ENCODE measurements at regions not wholly inside any gene's neighbourhood (a gene's known extent, or its start where the extent isn't known, plus 50 kb on each side); places are given as distances from the start of the nearest gene placed in this dataset.

GRCh38 chr4:102141842-102142241, 203.4 kb downstream of the SLC39A8 start:
- no peak overlapping the region for H3K27ac ChIP-seq
- no peaks in the 10 kb centered on the region for H3K27me3 ChIP-seq
- H3K4me1 ChIP-seq = no peaks in the 10 kb centered on the region
- no peak for DNase-seq
- in situ Hi-C loops (cut with MboI; ENCODE audit: low sequenced_read_pairs in 4 of 4) (no loop called here), intact Hi-C loops (cut with DNase I; ENCODE audit: low total_unique reads) (no loop called here)
- ATAC-seq = no peak
- H3K36me3 ChIP-seq = no peaks in the 10 kb centered on the region
- no peaks in the 10 kb centered on the region for H3K9me3 ChIP-seq
- no peak overlapping the region for H3K4me3 ChIP-seq
- TF ChIP-seq POLR2A (IDR thresholded peaks at IDR 0.05) (no peak), CTCF (IDR thresholded peaks at IDR 0.05 in 4 of 5, conservative IDR thresholded peaks at IDR 0.05 in 1 of 5) (no peak)

GRCh38 chr4:102139932-102140331, 205.3 kb downstream of the SLC39A8 start:
- TF ChIP-seq POLR2A (IDR thresholded peaks at IDR 0.05) = no peak
- no peak for TF ChIP-seq CTCF (IDR thresholded peaks at IDR 0.05 in 4 of 5, conservative IDR thresholded peaks at IDR 0.05 in 1 of 5)
- no peaks in the 10 kb centered on the region for H3K4me1 ChIP-seq
- H3K27ac ChIP-seq = peak overlapping the region in 2 of 4 donors; percentile 5 to 50
- H3K4me3 ChIP-seq = no peak overlapping the region
- intact Hi-C loops (cut with DNase I; ENCODE audit: low total_unique reads) (no loop called here), in situ Hi-C loops (cut with MboI; ENCODE audit: low sequenced_read_pairs in 4 of 4) (no loop called here)
- no peak for DNase-seq
- no peaks in the 10 kb centered on the region for H3K36me3 ChIP-seq
- no peak for ATAC-seq
- no peaks in the 10 kb centered on the region for H3K27me3 ChIP-seq
- H3K9me3 ChIP-seq = no peaks in the 10 kb centered on the region

- H3K36me3 ChIP-seq = no peaks in the 10 kb centered on the region
- no peaks in the 10 kb centered on the region for H3K27me3 ChIP-seq
- peak overlapping the region in 2 of 4 donors; percentile 50 to 52 for H3K27ac ChIP-seq
- intact Hi-C loops (cut with DNase I; ENCODE audit: low total_unique reads) = no loop called here
- DNase-seq (no peak), ATAC-seq (peak in 1 of 2 donors; percentile 74)
- no peak for TF ChIP-seq CTCF (IDR thresholded peaks at IDR 0.05 in 4 of 5, conservative IDR thresholded peaks at IDR 0.05 in 1 of 5)
- TF ChIP-seq POLR2A (IDR thresholded peaks at IDR 0.05) = no peak
- no peaks in the 10 kb centered on the region for H3K9me3 ChIP-seq
- no peak overlapping the region for H3K4me3 ChIP-seq
- in situ Hi-C loops (cut with MboI; ENCODE audit: low sequenced_read_pairs in 4 of 4) = no loop called here
- no peaks in the 10 kb centered on the region for H3K4me1 ChIP-seq
These were observed 206.1 kb downstream of the SLC39A8 start for GRCh38 chr4:102139132-102139573.

- no peak overlapping the region for H3K4me3 ChIP-seq
- H3K36me3 ChIP-seq = no peaks in the 10 kb centered on the region
- DNase-seq = no peak
- TF ChIP-seq CTCF (IDR thresholded peaks at IDR 0.05 in 4 of 5, conservative IDR thresholded peaks at IDR 0.05 in 1 of 5) (no peak), POLR2A (IDR thresholded peaks at IDR 0.05) (no peak)
- H3K27ac ChIP-seq = no peak overlapping the region
- intact Hi-C loops (cut with DNase I; ENCODE audit: low total_unique reads) (no loop called here), in situ Hi-C loops (cut with MboI; ENCODE audit: low sequenced_read_pairs in 4 of 4) (no loop called here)
- no peaks in the 10 kb centered on the region for H3K4me1 ChIP-seq
- no peak for ATAC-seq
- no peaks in the 10 kb centered on the region for H3K9me3 ChIP-seq
- no peaks in the 10 kb centered on the region for H3K27me3 ChIP-seq
These were observed 208.1 kb downstream of the SLC39A8 start for GRCh38 chr4:102137217-102137616.

DNA sequence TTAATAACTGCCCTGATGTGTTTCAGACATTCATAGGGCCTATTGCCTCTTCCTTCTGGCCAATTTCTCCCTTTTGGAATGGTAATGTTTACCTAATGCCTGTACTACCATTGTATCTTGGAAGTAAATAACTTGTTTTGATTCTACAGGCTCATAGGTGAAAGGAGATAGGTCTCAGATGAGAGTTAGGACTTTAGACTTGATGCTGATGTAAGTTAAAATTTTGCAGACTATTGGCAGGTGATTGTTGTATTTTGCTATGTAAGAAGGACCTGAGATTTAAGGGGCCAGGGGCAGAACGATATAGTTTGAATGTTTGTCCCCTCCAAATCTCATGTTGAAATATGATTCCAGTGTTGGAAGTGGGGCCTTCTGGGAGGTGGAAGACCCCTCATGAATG, 215.5 kb downstream of the SLC39A8 start:
- no peak for TF ChIP-seq CTCF (IDR thresholded peaks at IDR 0.05 in 4 of 5, conservative IDR thresholded peaks at IDR 0.05 in 1 of 5)
- TF ChIP-seq POLR2A (IDR thresholded peaks at IDR 0.05) = no peak
- no peak for ATAC-seq
- in situ Hi-C loops (cut with MboI; ENCODE audit: low sequenced_read_pairs in 4 of 4) = no loop called here
- intact Hi-C loops (cut with DNase I; ENCODE audit: low total_unique reads) = no loop called here
- Histone ChIP-seq H3K9me3 (no peaks in the 10 kb centered on the region), H3K27me3 (no peaks in the 10 kb centered on the region), H3K4me3 (no peak overlapping the region), H3K27ac (no peak overlapping the region), H3K4me1 (no peaks in the 10 kb centered on the region), H3K36me3 (no peaks in the 10 kb centered on the region)
- DNase-seq = no peak
